ENCODE measurements at regions not wholly inside any gene's neighbourhood (a gene's known extent, or its start where the extent isn't known, plus 50 kb on each side); places are given as distances from the start of the nearest gene placed in this dataset.

- TF ChIP-seq CTCF (conservative IDR thresholded peaks at IDR 0.05; ENCODE audit: low read length) (no peak), EZH2phosphoT487 (IDR thresholded peaks at IDR 0.05; ENCODE audit: borderline replicate concordance) (no peak)
These were observed 193.6 kb upstream of the SLC24A3 start for GRCh38 chr20:19018881-19019280.

Measured in Loucy (cell line).